HG02870 (cell line): ENCODE measurements at regions not wholly inside any gene's neighbourhood (a gene's known extent, or its start where the extent isn't known, plus 50 kb on each side); places are given as distances from the start of the nearest gene placed in this dataset.
A peak's percentile ranks its signal among the peaks of the same experiment; 100 is the strongest.
"Not testable (repeated sequence)": the region's sequence is repeated elsewhere in the genome, so short reads cannot be mapped to it uniquely, and the experiment has no call there.

Experiments used
- ATAC-seq: cut with Tn5 transposase; IDR thresholded peaks from one replicate; pipeline ENCODE4 v1.9.1; 2021; ENCODE audit warnings: mild to moderate bottlenecking, moderate library complexity; ENCODE audit not compliant: unreplicated experiment

- ATAC-seq: no peak
Observed at GRCh38 chr5:12102151-12102550, 197.9 kb upstream of the CTNND2 start.

GRCh38 chr5:12100542-12100941, 196.3 kb upstream of the CTNND2 start:
- ATAC-seq: no peak

- no peak for ATAC-seq
Observed at GRCh38 chr5:12099296-12099695, 195.1 kb upstream of the CTNND2 start.

- no peak for ATAC-seq
Observed at GRCh38 chr5:12095808-12096281, 191.6 kb upstream of the CTNND2 start.

- ATAC-seq: no peak
Observed at GRCh38 chr5:12093586-12093985, 189.3 kb upstream of the CTNND2 start.

- ATAC-seq: no peak
Observed at GRCh38 chr5:12080761-12081160, 176.5 kb upstream of the CTNND2 start.

GRCh38 chr5:12078286-12078685, 174.0 kb upstream of the CTNND2 start:
- ATAC-seq: not testable (repeated sequence)

GRCh38 chr5:12073426-12073825, 169.2 kb upstream of the CTNND2 start:
- no peak for ATAC-seq

GRCh38 chr5:12072441-12072840, 168.2 kb upstream of the CTNND2 start:
- no peak for ATAC-seq

- ATAC-seq: no peak
Observed at GRCh38 chr5:12071455-12071854, 167.2 kb upstream of the CTNND2 start.

GRCh38 chr5:12023614-12024241, 119.5 kb upstream of the CTNND2 start:
- ATAC-seq: peak; percentile 68

GRCh38 chr5:12022444-12022843, 118.2 kb upstream of the CTNND2 start:
- no peak for ATAC-seq

GRCh38 chr5:12019306-12019705, 115.1 kb upstream of the CTNND2 start:
- ATAC-seq: no peak

- ATAC-seq: no peak
Observed at GRCh38 chr5:12017007-12017406, 112.8 kb upstream of the CTNND2 start.

GRCh38 chr5:12016159-12016746, 112.0 kb upstream of the CTNND2 start:
- no peak for ATAC-seq

GRCh38 chr5:12013351-12013750, 109.1 kb upstream of the CTNND2 start:
- no peak for ATAC-seq

- ATAC-seq: no peak
Observed at GRCh38 chr5:12003680-12004079, 99.4 kb upstream of the CTNND2 start.

GRCh38 chr5:11998397-11998796, 94.2 kb upstream of the CTNND2 start:
- ATAC-seq: no peak

GRCh38 chr5:11997942-11998341, 93.7 kb upstream of the CTNND2 start:
- ATAC-seq: no peak

GRCh38 chr5:11992518-11992917, 88.3 kb upstream of the CTNND2 start:
- ATAC-seq: no peak

GRCh38 chr5:11985993-11986392, 81.7 kb upstream of the CTNND2 start:
- ATAC-seq: no peak

GRCh38 chr5:11984196-11984595, 80.0 kb upstream of the CTNND2 start:
- no peak for ATAC-seq

GRCh38 chr5:11981986-11982385, 77.7 kb upstream of the CTNND2 start:
- no peak for ATAC-seq
